BJ (cell line): ENCODE measurements at regions not wholly inside any gene's neighbourhood (a gene's known extent, or its start where the extent isn't known, plus 50 kb on each side); places are given as distances from the start of the nearest gene placed in this dataset.

Experiments
- CTCF ChIA-PET: fragments of 350-600 bp; formaldehyde crosslinking; extraction: SDS; loops from one replicate; lab custom pipeline; 2021; ENCODE audit warnings: antibody characterized with exemption, inconsistent platforms; lab: Yijun Ruan, JAX
- POLR2A ChIA-PET: fragments of 300-600 bp; sonication (Branson Sonifier 250); formaldehyde crosslinking; extraction: SDS; loops from one replicate; lab custom pipeline; 2021; ENCODE audit warnings: antibody characterized with exemption; lab: Charles Lee
- DNase-seq: peaks from one replicate; pipeline ENCODE4 v3.0.0-alpha.2; 2011; ENCODE audit warnings: low read depth
- H3K27me3 ChIP-seq: 2 replicates; pipeline ENCODE4 v1.6.0; 2011; ENCODE audit warnings: low read length; ENCODE audit not compliant: control insufficient read depth, insufficient read depth
- H3K36me3 ChIP-seq: 2 replicates; pipeline ENCODE4 v1.5.1; 2011; ENCODE audit warnings: low read length; ENCODE audit not compliant: control insufficient read depth, insufficient read depth
- H3K4me3 ChIP-seq: 2 replicates; pipeline ENCODE4 v1.5.1; 2011; ENCODE audit warnings: low read depth, mild to moderate bottlenecking, control low read depth, low read length
- CTCF ChIP-seq: IDR thresholded peaks from 2 replicates; pipeline ENCODE4 v1.5.1; 2011; ENCODE audit warnings: low read depth, mild to moderate bottlenecking, control low read depth, inconsistent platforms, low read length, moderate library complexity; ENCODE audit not compliant: insufficient read depth

GRCh38 chr13:85501616-85502015 is 297.6 kb downstream of the SLITRK6 start:
- TF ChIP-seq CTCF = no peak
- H3K4me3 ChIP-seq = no peak overlapping the region
- no peaks in the 10 kb centered on the region for H3K27me3 ChIP-seq
- ChIA-PET CTCF (no interaction called here), POLR2A (no interaction called here)
- no peak for DNase-seq
- no peaks in the 10 kb centered on the region for H3K36me3 ChIP-seq

GRCh38 chr13:85500696-85501256 is 298.4 kb downstream of the SLITRK6 start:
- DNase-seq = no peak
- Histone ChIP-seq H3K27me3 (no peaks in the 10 kb centered on the region), H3K4me3 (no peak overlapping the region), H3K36me3 (no peaks in the 10 kb centered on the region)
- ChIA-PET CTCF (interaction anchor here (3.0 kb wide), 1 partner anchor 8 kb away, joined by 9 read pairs; no protein-coding TSS in a partner anchor), POLR2A (no interaction called here)
- no peak for TF ChIP-seq CTCF

GRCh38 chr13:85498774-85499173 is 300.4 kb downstream of the SLITRK6 start:
- Histone ChIP-seq H3K4me3 (no peak overlapping the region), H3K36me3 (no peaks in the 10 kb centered on the region), H3K27me3 (no peaks in the 10 kb centered on the region)
- DNase-seq = no peak
- no peak for TF ChIP-seq CTCF
- POLR2A ChIA-PET = no interaction called here
- CTCF ChIA-PET = interaction anchor here (3.0 kb wide), 1 partner anchor 10 kb away, joined by 9 read pairs; no protein-coding TSS in a partner anchor

- Histone ChIP-seq H3K36me3 (no peaks in the 10 kb centered on the region), H3K4me3 (no peak overlapping the region), H3K27me3 (no peaks in the 10 kb centered on the region)
- ChIA-PET CTCF (interaction anchor here (0.8 kb wide), 1 partner anchor 87 kb away, joined by 3 read pairs; no protein-coding TSS in a partner anchor), POLR2A (no interaction called here)
- peak; percentile 89 for DNase-seq
- TF ChIP-seq CTCF = no peak
Measured at GRCh38 chr13:85497652-85498051, 301.6 kb downstream of the SLITRK6 start.

GRCh38 chr13:85492283-85492682 is 306.9 kb downstream of the SLITRK6 start:
- H3K27me3 ChIP-seq = no peaks in the 10 kb centered on the region
- DNase-seq = no peak
- CTCF ChIA-PET = no interaction called here
- H3K4me3 ChIP-seq = no peak overlapping the region
- POLR2A ChIA-PET = no interaction called here
- no peak for TF ChIP-seq CTCF
- H3K36me3 ChIP-seq = no peaks in the 10 kb centered on the region
